ENCODE measurements at regions not wholly inside any gene's neighbourhood (a gene's known extent, or its start where the extent isn't known, plus 50 kb on each side); places are given as distances from the start of the nearest gene placed in this dataset.

- ATAC-seq, result no peak
- DNase-seq (ENCODE audit: low spot score), result no peak
Observed at GRCh38 chr13:85408415-85408814, 390.8 kb downstream of the SLITRK6 start.

GRCh38 chr13:85406269-85406975, 392.8 kb downstream of the SLITRK6 start:
- ATAC-seq, result no peak
- no peak for DNase-seq (ENCODE audit: low spot score)

GRCh38 chr13:85405316-85405897, 393.8 kb downstream of the SLITRK6 start:
- no peak for DNase-seq (ENCODE audit: low spot score)

GRCh38 chr13:85386424-85386823, 412.8 kb downstream of the SLITRK6 start:
- DNase-seq (ENCODE audit: low spot score) (no peak), ATAC-seq (no peak)

More at GRCh38 chr13:85405316-85405897, 393.8 kb downstream of the SLITRK6 start:
- no peak for ATAC-seq

- DNase-seq (ENCODE audit: low spot score) (no peak), ATAC-seq (no peak)
Observed at GRCh38 chr13:85383291-85383690, 415.9 kb downstream of the SLITRK6 start.

GRCh38 chr13:85381082-85381481, 418.1 kb downstream of the SLITRK6 start:
- DNase-seq (ENCODE audit: low spot score) (no peak), ATAC-seq (no peak)

- ATAC-seq, result no peak
- no peak for DNase-seq (ENCODE audit: low spot score)
Observed at GRCh38 chr13:85379991-85380390, 419.2 kb downstream of the SLITRK6 start.

GRCh38 chr13:85379433-85379832, 419.8 kb downstream of the SLITRK6 start:
- DNase-seq (ENCODE audit: low spot score), result no peak
- ATAC-seq, result peak; percentile 20

GRCh38 chr13:85377783-85378182, 421.4 kb downstream of the SLITRK6 start:
- no peak for DNase-seq (ENCODE audit: low spot score)

GRCh38 chr13:85373322-85373721, 425.9 kb downstream of the SLITRK6 start:
- ATAC-seq, result no peak
- no peak for DNase-seq (ENCODE audit: low spot score)

More at GRCh38 chr13:85377783-85378182, 421.4 kb downstream of the SLITRK6 start:
- ATAC-seq, result no peak

- ATAC-seq (no peak), DNase-seq (ENCODE audit: low spot score) (no peak)
Observed at GRCh38 chr13:85371254-85371653, 428.0 kb downstream of the SLITRK6 start.

- ATAC-seq, result no peak
- no peak for DNase-seq (ENCODE audit: low spot score)
Observed at GRCh38 chr13:85368686-85369085, 430.5 kb downstream of the SLITRK6 start.

- ATAC-seq, result no peak
- no peak for DNase-seq (ENCODE audit: low spot score)
Observed at GRCh38 chr13:85367887-85368286, 431.3 kb downstream of the SLITRK6 start.

- no peak for DNase-seq (ENCODE audit: low spot score)
- ATAC-seq, result no peak
Observed at GRCh38 chr13:85366759-85367417, 432.3 kb downstream of the SLITRK6 start.

GRCh38 chr13:85363504-85363903, 435.7 kb downstream of the SLITRK6 start:
- ATAC-seq (no peak), DNase-seq (ENCODE audit: low spot score) (no peak)

GRCh38 chr13:85362980-85363379, 436.2 kb downstream of the SLITRK6 start:
- DNase-seq (ENCODE audit: low spot score) (no peak), ATAC-seq (no peak)

- DNase-seq (ENCODE audit: low spot score) (no peak), ATAC-seq (no peak)
Observed at GRCh38 chr13:85347251-85347650, 452.0 kb downstream of the SLITRK6 start.

GRCh38 chr13:85334187-85334586, 465.0 kb downstream of the SLITRK6 start:
- DNase-seq (ENCODE audit: low spot score), result no peak
- no peak for ATAC-seq

GRCh38 chr13:85333506-85334020, 465.7 kb downstream of the SLITRK6 start:
- DNase-seq (ENCODE audit: low spot score) (no peak), ATAC-seq (no peak)

GRCh38 chr13:85332615-85333014, 466.6 kb downstream of the SLITRK6 start:
- DNase-seq (ENCODE audit: low spot score), result no peak
- ATAC-seq, result peak; percentile 68

- ATAC-seq, result no peak
Observed at GRCh38 chr13:85321734-85322133, 477.5 kb downstream of the SLITRK6 start.

GRCh38 chr13:85317781-85318180, 481.4 kb downstream of the SLITRK6 start:
- ATAC-seq (no peak), DNase-seq (ENCODE audit: low spot score) (no peak)

More at GRCh38 chr13:85321734-85322133, 477.5 kb downstream of the SLITRK6 start:
- no peak for DNase-seq (ENCODE audit: low spot score)
